HepG2 (cell line): ENCODE measurements at regions not wholly inside any gene's neighbourhood (a gene's known extent, or its start where the extent isn't known, plus 50 kb on each side); places are given as distances from the start of the nearest gene placed in this dataset.

Experiments
- ATAC-seq: fragments of 200-7000 bp; cut with Tn5 transposase; 3 replicates; pipeline ENCODE4 v1.9.1; 2020; ENCODE audit warnings: mild to moderate bottlenecking, moderate library complexity
- BruUV-seq: library from RNA; stranded (reverse); fragments of 400-500 nt; replicated peaks from 2 replicates; lab custom pipeline; 2021; lab: Mats Ljungman, UMichigan
- CTCF ChIA-PET: fragments of 300-600 bp; formaldehyde crosslinking; extraction: SDS; loops from one replicate; lab custom pipeline; 2021; ENCODE audit warnings: low total read pairs, inconsistent platforms, low intra/inter-chr PET ratio; lab: Yijun Ruan, JAX
- POLR2A ChIA-PET: fragments of 350-600 bp; sonication (Branson Sonifier 250); formaldehyde crosslinking; loops from one replicate; lab custom pipeline; 2020; ENCODE audit warnings: antibody characterized with exemption, inconsistent platforms; lab: Yijun Ruan, JAX
- DNase-seq: peaks from one replicate; pipeline ENCODE4 v3.0.0-alpha.2; 2015; ENCODE audit warnings: low spot score
- FAIRE-seq: peaks from 3 replicates; lab custom pipeline; 2011; peaks lifted over from hg19 to GRCh38; lab: Jason Lieb, UNC
- H2AFZ ChIP-seq: one replicate; pipeline ENCODE4 v1.6.1; 2011; ENCODE audit warnings: low read length, inconsistent platforms
- H3K27ac ChIP-seq: fragments of 300-600 bp; 3 replicates; pipeline ENCODE4 v1.8.0; 2011; ENCODE audit warnings: mixed run types, mild to moderate bottlenecking, mixed read lengths, low read length, inconsistent platforms; ENCODE audit not compliant: insufficient read depth; ENCODE audit errors: extremely low read length
- H3K27me3 ChIP-seq, 2 experiments: fragments of 200-600 bp in 1 of 2; 2 replicates in 1 of 2; 3 replicates in 1 of 2; pipeline versions ENCODE4 v1.6.0 to v1.8.0; 2011; ENCODE audit warnings: low read length in 2 of 2, mild to moderate bottlenecking in 2 of 2, moderate library complexity in 2 of 2, inconsistent platforms in 1 of 2; ENCODE audit not compliant: insufficient read depth in 2 of 2, control insufficient read depth in 1 of 2
- H3K36me3 ChIP-seq, 2 experiments: fragments of 200-600 bp in 1 of 2; replicated peaks in 1 of 2; 2 replicates in 1 of 2; 3 replicates in 1 of 2; pipeline versions ENCODE4 v1.5.1 to v1.8.0; 2011; ENCODE audit warnings: low read length in 2 of 2, inconsistent platforms in 1 of 2; ENCODE audit not compliant: insufficient read depth in 2 of 2, control insufficient read depth in 1 of 2
- H3K4me1 ChIP-seq: 2 replicates; pipeline ENCODE4 v1.5.1; 2012; ENCODE audit warnings: low read length, inconsistent platforms; ENCODE audit not compliant: insufficient read depth
- H3K4me2 ChIP-seq: 2 replicates; pipeline ENCODE4 v1.6.0; 2011; ENCODE audit warnings: low read depth, low read length, inconsistent platforms
- H3K4me3 ChIP-seq, 3 experiments: fragments of 200-600 bp in 1 of 3; sonication (generic), shearing (Covaris generic) in 1 of 3; replicated peaks in 1 of 3; 2 replicates each; pipeline ENCODE4 v1.5.1; 2011 to 2016; ENCODE audit warnings: low read length in 3 of 3, inconsistent platforms in 2 of 3, low read depth in 2 of 3, mild to moderate bottlenecking in 2 of 3, control low read depth in 1 of 3, mixed read lengths in 1 of 3; ENCODE audit not compliant: insufficient read depth in 1 of 3
- H3K79me2 ChIP-seq: one replicate; pipeline ENCODE4 v1.6.1; 2011; ENCODE audit warnings: low read length, inconsistent platforms; ENCODE audit not compliant: insufficient read depth
- H3K9ac ChIP-seq: 2 replicates; pipeline ENCODE4 v1.6.0; 2011; ENCODE audit warnings: mild to moderate bottlenecking, low read depth, low read length, inconsistent platforms; ENCODE audit not compliant: insufficient read depth
- H3K9me3 ChIP-seq: 2 replicates; pipeline ENCODE4 v1.5.1; 2012; ENCODE audit warnings: mild to moderate bottlenecking, low read length
- H4K20me1 ChIP-seq: 2 replicates; pipeline ENCODE4 v1.6.0; 2011; ENCODE audit warnings: inconsistent platforms, mild to moderate bottlenecking, low read length, moderate library complexity; ENCODE audit not compliant: insufficient read depth
- CAMTA2 ChIP-seq: sonication (generic); formaldehyde crosslinking; IDR thresholded peaks from 2 replicates; pipeline ENCODE4 v1.4.0; 2020; ENCODE audit warnings: mild to moderate bottlenecking, missing genetic modification reagents, borderline replicate concordance
- NFE2L1 ChIP-seq: sonication (generic); formaldehyde crosslinking; IDR thresholded peaks from 2 replicates; pipeline ENCODE4 v1.4.0; 2020; ENCODE audit warnings: missing genetic modification reagents, mild to moderate bottlenecking, borderline replicate concordance
- NKX3-1 ChIP-seq: sonication (generic); formaldehyde crosslinking; IDR thresholded peaks from 2 replicates; pipeline ENCODE4 v1.5.0; 2020; ENCODE audit warnings: missing genetic modification reagents
- PHF8 ChIP-seq: sonication (generic); formaldehyde crosslinking; IDR thresholded peaks from 2 replicates; pipeline ENCODE4 v1.5.0; 2020; ENCODE audit warnings: missing genetic modification reagents
- RAD51 ChIP-seq: fragments of 450-650 bp; IDR thresholded peaks from 2 replicates; pipeline ENCODE4 v1.6.1; 2016; ENCODE audit warnings: borderline replicate concordance
- SNAPC5 ChIP-seq: sonication (generic); formaldehyde crosslinking; IDR thresholded peaks from 2 replicates; pipeline ENCODE4 v1.8.1; 2023; ENCODE audit warnings: mild to moderate bottlenecking, missing genetic modification reagents, borderline replicate concordance
- ZBTB37 ChIP-seq: sonication (generic); formaldehyde crosslinking; IDR thresholded peaks from 2 replicates; pipeline ENCODE4 v1.4.0; 2020; ENCODE audit warnings: mild to moderate bottlenecking, missing genetic modification reagents
- ZNF282 ChIP-seq: fragments of 450-650 bp; IDR thresholded peaks from 2 replicates; pipeline ENCODE4 v1.6.1; 2018; ENCODE audit not compliant: partially characterized antibody
- ZNF609 ChIP-seq: sonication (generic); formaldehyde crosslinking; IDR thresholded peaks from 2 replicates; pipeline ENCODE4 v1.4.0; 2020; ENCODE audit warnings: mild to moderate bottlenecking, missing genetic modification reagents, borderline replicate concordance
- ZNF891 ChIP-seq: sonication (generic); formaldehyde crosslinking; IDR thresholded peaks from 2 replicates; pipeline ENCODE4 v1.5.0; 2020; ENCODE audit warnings: mild to moderate bottlenecking, missing genetic modification reagents
- ZSCAN22 ChIP-seq: sonication (generic); formaldehyde crosslinking; IDR thresholded peaks from 2 replicates; pipeline ENCODE4 v1.4.0; 2020; ENCODE audit warnings: mild to moderate bottlenecking, missing genetic modification reagents
- WGBS: methylation state at CpG from one replicate; pipeline ENCODE4 v1.1.6; 2017; ENCODE audit warnings: low lambda C conversion rate; 5-methylcytosine and 5-hydroxymethylcytosine counted together
- in situ Hi-C: cut with HindIII; loops from 2 replicates; pipeline ENCODE4 v1.10.0; 2017; ENCODE audit warnings: low pct_unique_long_range_greater_than_20kb; ENCODE audit not compliant: extremely low pct_ligation_motif_present
- intact Hi-C: fragments of 100-400 bp; cut with micrococcal nuclease; formaldehyde crosslinking; loops from one replicate; pipeline ENCODE4 v1.10.0; 2022; ENCODE audit not compliant: unreplicated experiment

- no peak for FAIRE-seq
- Histone ChIP-seq H3K4me1 (peaks cover 42% of the 10 kb centered on the region), H3K27ac (peak overlapping the region; percentile 93), H2AFZ (no peak overlapping the region), H3K79me2 (no peaks in the 10 kb centered on the region), H3K27me3 (no peaks in the 10 kb centered on the region), H3K4me3 (no peak overlapping the region), H3K9ac (no peak overlapping the region), H3K4me2 (peak overlapping the region; percentile 85; the same call in 1 of the 2 replicates), H4K20me1 (no peaks in the 10 kb centered on the region), H3K9me3 (no peaks in the 10 kb centered on the region), H3K36me3 (no peaks in the 10 kb centered on the region)
- ChIA-PET CTCF (no interaction called here), POLR2A (interaction anchor here (0.9 to 3.0 kb wide), 5 partner anchors 20 to 310 kb away, joined by 3 to 19 read pairs (median 3); partner anchors contain the start of gene NRP1)
- TF ChIP-seq ZSCAN22 (CRISPR knock-in tag) (0 out of 2 replicates have a peak, but pooled peaks have one; percentile 1), NKX3-1 (CRISPR knock-in tag) (no peak)
- no peak for DNase-seq
- in situ Hi-C loops = loop anchor here (5.0 kb wide), 1 partner anchor 310 kb away; no protein-coding TSS in a partner anchor
- BruUV-seq = no TSS peak
- intact Hi-C loops = loop anchor here (5.0 kb wide), 1 partner anchor 310 kb away; no protein-coding TSS in a partner anchor
- ATAC-seq = no peak
- 91% methylated on average over 5 of the region's 5 CpGs for WGBS
Observed at GRCh38 chr10:33506838-33507661, 172.6 kb upstream of the NRP1 start.

- H3K27ac ChIP-seq = no peak overlapping the region
- BruUV-seq = no TSS peak
- no peak overlapping the region for H3K4me2 ChIP-seq
- intact Hi-C loops (loop anchor here (5.0 kb wide), 1 partner anchor 309 kb away; no protein-coding TSS in a partner anchor), in situ Hi-C loops (loop anchor here (5.0 kb wide), 1 partner anchor 309 kb away; no protein-coding TSS in a partner anchor)
- FAIRE-seq = no peak
- no peak overlapping the region for H2AFZ ChIP-seq
- H3K36me3 ChIP-seq = no peaks in the 10 kb centered on the region
- no peak overlapping the region for H3K4me3 ChIP-seq
- DNase-seq = no peak
- ChIA-PET CTCF (no interaction called here), POLR2A (no interaction called here)
- H3K9me3 ChIP-seq = no peaks in the 10 kb centered on the region
- WGBS = 100% methylated on average over 2 of the region's 2 CpGs
- no peaks in the 10 kb centered on the region for H3K27me3 ChIP-seq
- no peak for ATAC-seq
- no peaks in the 10 kb centered on the region for H3K79me2 ChIP-seq
- H3K9ac ChIP-seq = no peak overlapping the region
- H4K20me1 ChIP-seq = no peaks in the 10 kb centered on the region
- peaks cover 46% of the 10 kb centered on the region for H3K4me1 ChIP-seq
- TF ChIP-seq RAD51 = no peak
- no peak for TF ChIP-seq PHF8
- no peak for TF ChIP-seq CAMTA2 (CRISPR knock-in tag)
- no peak for TF ChIP-seq ZNF609 (CRISPR knock-in tag)
- TF ChIP-seq ZNF891 (CRISPR knock-in tag) = no peak
- no peak for TF ChIP-seq ZBTB37 (CRISPR knock-in tag)
- TF ChIP-seq SNAPC5 (CRISPR knock-in tag) = no peak
- no peak for TF ChIP-seq NFE2L1 (CRISPR knock-in tag)
- TF ChIP-seq ZNF282 = no peak
Observed at GRCh38 chr10:33506391-33506790, 171.9 kb upstream of the NRP1 start.
